Neural progenitor cell (in vitro differentiated cells): ENCODE measurements at regions not wholly inside any gene's neighbourhood (a gene's known extent, or its start where the extent isn't known, plus 50 kb on each side); places are given as distances from the start of the nearest gene placed in this dataset.

Experiments
- DNase-seq: peaks from one replicate; pipeline ENCODE4 v3.0.0-alpha.2; 2016; ENCODE audit warnings: low spot score
- H2AFZ ChIP-seq: fragments of 200-600 bp; sonication (generic); replicated peaks from 2 replicates; pipeline ENCODE4 v1.6.1; 2016; ENCODE audit warnings: antibody characterized with exemption
- H3F3A ChIP-seq: fragments of 200-600 bp; sonication (generic); 2 replicates; pipeline ENCODE4 v1.6.1; 2016; ENCODE audit warnings: antibody characterized with exemption, low read depth
- H3K27ac ChIP-seq: fragments of 200-600 bp; sonication (generic); 2 replicates; pipeline ENCODE4 v1.5.1; 2016; ENCODE audit warnings: mild to moderate bottlenecking
- H3K27me3 ChIP-seq: fragments of 200-600 bp; sonication (generic); 2 replicates; pipeline ENCODE4 v1.6.1; 2016; ENCODE audit warnings: mild to moderate bottlenecking, moderate library complexity
- H3K36me3 ChIP-seq: fragments of 200-600 bp; sonication (generic); 2 replicates; pipeline ENCODE4 v1.5.1; 2016
- H3K4me1 ChIP-seq: fragments of 200-600 bp; sonication (generic); 2 replicates; pipeline ENCODE4 v1.6.1; 2016; ENCODE audit warnings: mixed run types
- H3K4me2 ChIP-seq: fragments of 200-600 bp; sonication (generic); 2 replicates; pipeline ENCODE4 v1.6.1; 2016
- H3K4me3 ChIP-seq: fragments of 200-600 bp; sonication (generic); 2 replicates; pipeline ENCODE4 v1.5.1; 2016
- H3K79me2 ChIP-seq: fragments of 200-600 bp; sonication (generic); 2 replicates; pipeline ENCODE4 v1.6.1; 2016; ENCODE audit warnings: low read depth
- H3K9ac ChIP-seq: fragments of 200-600 bp; sonication (generic); 2 replicates; pipeline ENCODE4 v1.6.1; 2016
- H3K9me3 ChIP-seq: fragments of 200-600 bp; sonication (generic); 2 replicates; pipeline ENCODE4 v1.5.1; 2016; ENCODE audit warnings: low read depth
- H4K20me1 ChIP-seq: fragments of 200-600 bp; sonication (generic); 2 replicates; pipeline ENCODE4 v1.6.1; 2016; ENCODE audit warnings: low read depth
- H3K27ac Mint-ChIP-seq: 3 replicates; pipeline ENCODE4 v1.8.0; 2021; ENCODE audit warnings: mixed read lengths
- H3K27me3 Mint-ChIP-seq: 2 replicates; pipeline ENCODE4 v1.8.0; 2022; ENCODE audit warnings: low read depth, mild to moderate bottlenecking, inconsistent platforms, moderate library complexity, mixed read lengths; ENCODE audit not compliant: insufficient read depth
- H3K36me3 Mint-ChIP-seq: 3 replicates; pipeline ENCODE4 v1.8.0; 2021; ENCODE audit warnings: mixed read lengths
- H3K4me1 Mint-ChIP-seq: 3 replicates; pipeline ENCODE4 v1.8.0; 2021; ENCODE audit warnings: mixed read lengths
- H3K4me3 Mint-ChIP-seq: 3 replicates; pipeline ENCODE4 v1.8.0; 2021; ENCODE audit warnings: mild to moderate bottlenecking, moderate library complexity, mixed read lengths
- H3K9me3 Mint-ChIP-seq: 3 replicates; pipeline ENCODE4 v1.8.0; 2020; ENCODE audit warnings: mixed read lengths
- EZH2 ChIP-seq: fragments of 200-600 bp; sonication (generic); IDR thresholded peaks from 2 replicates; pipeline ENCODE4 v1.6.1; 2017; ENCODE audit warnings: antibody characterized with exemption, mild to moderate bottlenecking, moderate library complexity
- EZH2phosphoT487 ChIP-seq: fragments of 200-600 bp; sonication (generic); IDR thresholded peaks from 2 replicates; pipeline ENCODE4 v1.6.1; 2017; ENCODE audit warnings: antibody characterized with exemption
- TF ChIP-seq, protein P1 (sequence below): fragments of 200-600 bp; sonication (generic); IDR thresholded peaks from 2 replicates; pipeline ENCODE4 v1.5.1; 2017; ENCODE audit warnings: antibody characterized with exemption, mild to moderate bottlenecking

DNA sequence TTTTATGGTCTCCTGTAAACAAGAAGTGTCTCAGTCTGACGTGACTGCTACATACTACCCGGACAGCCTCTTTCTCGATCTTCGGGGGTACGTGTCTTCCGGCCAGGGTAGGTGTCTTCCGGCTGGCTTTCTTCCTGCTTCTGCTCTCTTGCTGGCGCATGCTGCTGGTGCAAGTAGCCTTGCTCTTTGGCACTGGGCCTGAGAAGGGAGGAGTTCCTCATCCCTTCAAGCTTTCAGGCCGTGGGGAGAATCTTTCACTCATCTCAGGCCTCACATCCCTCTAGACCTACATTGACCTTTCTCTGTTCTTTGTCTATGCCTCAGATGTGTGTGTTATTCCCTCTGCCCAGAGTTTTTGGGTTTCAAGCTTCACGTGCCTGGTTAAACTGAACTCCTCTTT, 130.4 kb downstream of the JCAD start:
- Mint-ChIP-seq H3K27me3 (peaks cover 9% of the 10 kb centered on the region), H3K4me1 (peaks cover 40% of the 10 kb centered on the region), H3K27ac (peak overlapping the region; percentile 55), H3K9me3 (peaks cover 58% of the 10 kb centered on the region), H3K36me3 (peaks cover 9% of the 10 kb centered on the region), H3K4me3 (no peak overlapping the region)
- H3K9ac ChIP-seq, result no peak overlapping the region
- no peaks in the 10 kb centered on the region for H3K9me3 ChIP-seq
- H3K27me3 ChIP-seq, result no peaks in the 10 kb centered on the region
- no peak overlapping the region for H3K4me3 ChIP-seq
- H3F3A ChIP-seq, result no peaks in the 10 kb centered on the region
- TF ChIP-seq EZH2, result no peak
- TF ChIP-seq, protein P1, sequence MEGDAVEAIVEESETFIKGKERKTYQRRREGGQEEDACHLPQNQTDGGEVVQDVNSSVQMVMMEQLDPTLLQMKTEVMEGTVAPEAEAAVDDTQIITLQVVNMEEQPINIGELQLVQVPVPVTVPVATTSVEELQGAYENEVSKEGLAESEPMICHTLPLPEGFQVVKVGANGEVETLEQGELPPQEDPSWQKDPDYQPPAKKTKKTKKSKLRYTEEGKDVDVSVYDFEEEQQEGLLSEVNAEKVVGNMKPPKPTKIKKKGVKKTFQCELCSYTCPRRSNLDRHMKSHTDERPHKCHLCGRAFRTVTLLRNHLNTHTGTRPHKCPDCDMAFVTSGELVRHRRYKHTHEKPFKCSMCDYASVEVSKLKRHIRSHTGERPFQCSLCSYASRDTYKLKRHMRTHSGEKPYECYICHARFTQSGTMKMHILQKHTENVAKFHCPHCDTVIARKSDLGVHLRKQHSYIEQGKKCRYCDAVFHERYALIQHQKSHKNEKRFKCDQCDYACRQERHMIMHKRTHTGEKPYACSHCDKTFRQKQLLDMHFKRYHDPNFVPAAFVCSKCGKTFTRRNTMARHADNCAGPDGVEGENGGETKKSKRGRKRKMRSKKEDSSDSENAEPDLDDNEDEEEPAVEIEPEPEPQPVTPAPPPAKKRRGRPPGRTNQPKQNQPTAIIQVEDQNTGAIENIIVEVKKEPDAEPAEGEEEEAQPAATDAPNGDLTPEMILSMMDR, result no peak
- TF ChIP-seq EZH2phosphoT487, result no peak
- H3K79me2 ChIP-seq, result no peaks in the 10 kb centered on the region
- H3K4me2 ChIP-seq, result no peak overlapping the region
- H2AFZ ChIP-seq, result no peak overlapping the region
- H4K20me1 ChIP-seq, result no peaks in the 10 kb centered on the region
- H3K4me1 ChIP-seq, result peaks cover 8% of the 10 kb centered on the region
- DNase-seq, result no peak
- no peaks in the 10 kb centered on the region for H3K36me3 ChIP-seq
- no peak overlapping the region for H3K27ac ChIP-seq

DNA sequence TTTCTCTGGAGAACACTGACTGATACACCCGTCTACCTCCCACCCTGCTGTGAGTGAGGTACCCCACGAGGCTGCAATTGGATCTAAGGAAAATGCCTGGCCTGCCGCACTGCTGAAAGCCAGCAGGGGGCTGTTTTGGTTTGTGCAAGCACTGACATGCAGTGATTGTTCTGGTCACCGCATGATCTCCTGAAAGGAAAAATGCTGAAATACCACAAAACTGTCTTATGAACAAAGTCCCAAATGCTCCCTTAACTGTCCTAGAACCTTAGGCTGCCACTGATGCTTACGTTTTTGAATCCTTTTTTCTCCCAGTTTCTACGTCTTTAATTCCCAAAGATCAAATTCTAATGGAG, 132.7 kb downstream of the JCAD start:
- no peaks in the 10 kb centered on the region for H3F3A ChIP-seq
- H2AFZ ChIP-seq, result peak overlapping the region; percentile 40
- Mint-ChIP-seq H3K4me3 (no peak overlapping the region), H3K9me3 (peaks cover 45% of the 10 kb centered on the region), H3K4me1 (peaks cover 49% of the 10 kb centered on the region), H3K36me3 (peaks cover 8% of the 10 kb centered on the region), H3K27me3 (peaks cover 13% of the 10 kb centered on the region), H3K27ac (peak overlapping the region; percentile 90)
- DNase-seq, result peak; percentile 32
- no peaks in the 10 kb centered on the region for H3K79me2 ChIP-seq
- no peaks in the 10 kb centered on the region for H3K27me3 ChIP-seq
- TF ChIP-seq EZH2, result no peak
- TF ChIP-seq, protein P1, result peak; percentile 30
- no peak for TF ChIP-seq EZH2phosphoT487
- peaks cover 8% of the 10 kb centered on the region for H3K4me1 ChIP-seq
- no peak overlapping the region for H3K27ac ChIP-seq
- no peak overlapping the region for H3K4me2 ChIP-seq
- H3K4me3 ChIP-seq, result no peak overlapping the region
- H3K9me3 ChIP-seq, result no peaks in the 10 kb centered on the region
- no peaks in the 10 kb centered on the region for H4K20me1 ChIP-seq
- no peaks in the 10 kb centered on the region for H3K36me3 ChIP-seq
- no peak overlapping the region for H3K9ac ChIP-seq

DNA sequence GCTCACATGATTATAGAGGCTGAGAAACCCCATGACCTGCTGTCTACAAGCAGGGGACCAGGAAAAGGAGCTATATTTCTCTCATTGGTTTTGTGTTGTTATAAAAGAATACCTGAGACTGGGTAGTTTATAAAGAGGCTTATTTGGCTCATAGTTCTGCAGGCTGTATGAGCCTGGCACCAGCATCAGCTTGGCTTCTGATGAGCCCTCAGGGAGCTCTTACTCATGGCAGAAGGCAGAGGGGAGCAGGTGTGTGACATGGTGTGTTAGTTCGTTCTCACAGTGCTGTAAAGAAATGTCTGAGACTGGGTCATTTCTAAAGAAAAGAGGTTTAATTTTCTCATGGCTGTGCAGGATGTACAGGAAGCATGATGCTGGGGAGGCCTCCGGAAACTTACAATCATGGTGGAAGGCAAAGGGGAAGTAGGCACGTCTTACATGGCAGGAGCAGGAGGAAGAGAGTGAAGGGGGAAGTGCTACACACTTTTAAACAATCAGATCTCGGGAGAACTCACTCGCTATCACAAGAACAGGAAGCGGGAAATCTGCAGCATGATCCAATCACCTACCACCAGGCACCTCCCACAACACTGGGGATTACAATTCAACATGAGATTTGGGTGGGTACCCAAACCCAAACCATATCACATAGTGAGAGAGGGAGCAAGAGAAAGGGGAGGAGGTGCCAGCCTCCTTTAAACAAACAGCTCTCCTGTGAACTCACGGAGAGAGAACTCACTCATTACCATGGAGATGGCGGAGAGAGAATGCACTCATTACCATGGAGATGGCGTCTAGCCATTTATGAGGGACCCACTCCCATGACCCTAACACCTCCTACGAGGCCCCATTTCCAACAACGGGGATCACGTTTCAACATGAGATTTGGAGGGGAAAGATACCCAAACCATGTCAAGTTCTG, 133.4 kb downstream of the JCAD start:
- Histone ChIP-seq H3K4me1 (peaks cover 8% of the 10 kb centered on the region), H3K36me3 (no peaks in the 10 kb centered on the region), H3K27me3 (no peaks in the 10 kb centered on the region), H3K9ac (no peak overlapping the region), H3K4me2 (no peak overlapping the region), H3K9me3 (no peaks in the 10 kb centered on the region), H3K27ac (no peak overlapping the region), H3K79me2 (no peaks in the 10 kb centered on the region), H3F3A (no peaks in the 10 kb centered on the region), H3K4me3 (no peak overlapping the region), H2AFZ (peak overlapping the region; percentile 40), H4K20me1 (no peaks in the 10 kb centered on the region)
- DNase-seq, result no peak
- H3K4me3 Mint-ChIP-seq, result peak overlapping the region; percentile 54
- TF ChIP-seq EZH2, result no peak
- TF ChIP-seq, protein P1, result no peak
- H3K36me3 Mint-ChIP-seq, result peaks cover 6% of the 10 kb centered on the region
- peaks cover 42% of the 10 kb centered on the region for H3K9me3 Mint-ChIP-seq
- H3K4me1 Mint-ChIP-seq, result peaks cover 49% of the 10 kb centered on the region
- peaks cover 13% of the 10 kb centered on the region for H3K27me3 Mint-ChIP-seq
- H3K27ac Mint-ChIP-seq, result peak overlapping the region; percentile 90
